ENCODE measurements at regions not wholly inside any gene's neighbourhood (a gene's known extent, or its start where the extent isn't known, plus 50 kb on each side); places are given as distances from the start of the nearest gene placed in this dataset.

GRCh38 chr20:11156922-11157321 is 483.1 kb upstream of the JAG1 start:
- no peak for TF ChIP-seq CTCF (IDR thresholded peaks at IDR 0.05)
- no peak for TF ChIP-seq REST (IDR thresholded peaks at IDR 0.05; ENCODE audit: low read depth, low read length)
- no peak for TF ChIP-seq RAD21 (IDR thresholded peaks at IDR 0.05; ENCODE audit: low read length)
